ENCODE measurements at regions not wholly inside any gene's neighbourhood (a gene's known extent, or its start where the extent isn't known, plus 50 kb on each side); places are given as distances from the start of the nearest gene placed in this dataset.

GRCh38 chr3:67232642-67233041 is 234.5 kb downstream of the KBTBD8 start:
- TF ChIP-seq, protein P1, sequence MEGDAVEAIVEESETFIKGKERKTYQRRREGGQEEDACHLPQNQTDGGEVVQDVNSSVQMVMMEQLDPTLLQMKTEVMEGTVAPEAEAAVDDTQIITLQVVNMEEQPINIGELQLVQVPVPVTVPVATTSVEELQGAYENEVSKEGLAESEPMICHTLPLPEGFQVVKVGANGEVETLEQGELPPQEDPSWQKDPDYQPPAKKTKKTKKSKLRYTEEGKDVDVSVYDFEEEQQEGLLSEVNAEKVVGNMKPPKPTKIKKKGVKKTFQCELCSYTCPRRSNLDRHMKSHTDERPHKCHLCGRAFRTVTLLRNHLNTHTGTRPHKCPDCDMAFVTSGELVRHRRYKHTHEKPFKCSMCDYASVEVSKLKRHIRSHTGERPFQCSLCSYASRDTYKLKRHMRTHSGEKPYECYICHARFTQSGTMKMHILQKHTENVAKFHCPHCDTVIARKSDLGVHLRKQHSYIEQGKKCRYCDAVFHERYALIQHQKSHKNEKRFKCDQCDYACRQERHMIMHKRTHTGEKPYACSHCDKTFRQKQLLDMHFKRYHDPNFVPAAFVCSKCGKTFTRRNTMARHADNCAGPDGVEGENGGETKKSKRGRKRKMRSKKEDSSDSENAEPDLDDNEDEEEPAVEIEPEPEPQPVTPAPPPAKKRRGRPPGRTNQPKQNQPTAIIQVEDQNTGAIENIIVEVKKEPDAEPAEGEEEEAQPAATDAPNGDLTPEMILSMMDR (conservative IDR thresholded peaks at IDR 0.05; ENCODE audit: low read depth, low read length): no peak
- TF ChIP-seq EZH2 (IDR thresholded peaks at IDR 0.05; ENCODE audit: low read length, unreplicated experiment) (no peak), EZH2phosphoT487 (IDR thresholded peaks at IDR 0.05; ENCODE audit: borderline replicate concordance, low read length) (no peak)

Measured in PC-3 (cell line).